Fibroblast of skin of abdomen (primary cell): ENCODE measurements at regions not wholly inside any gene's neighbourhood (a gene's known extent, or its start where the extent isn't known, plus 50 kb on each side); places are given as distances from the start of the nearest gene placed in this dataset.
"Not testable (repeated sequence)": the region's sequence is repeated elsewhere in the genome, so short reads cannot be mapped to it uniquely, and the experiment has no call there.

Experiments used
- DNase-seq: peaks from one replicate; pipeline ENCODE4 v3.0.0-alpha.2; 2013

- peak; percentile 31 for DNase-seq
These were observed 891.4 kb upstream of the ADAMTS5 start for GRCh38 chr21:27858053-27858825.

- not testable (repeated sequence) for DNase-seq
These were observed 890.1 kb upstream of the ADAMTS5 start for GRCh38 chr21:27856988-27857387.

GRCh38 chr21:27841084-27841672, 874.3 kb upstream of the ADAMTS5 start:
- DNase-seq = no peak

GRCh38 chr21:27840262-27840661, 873.4 kb upstream of the ADAMTS5 start:
- DNase-seq = no peak

GRCh38 chr21:27839512-27840115, 872.7 kb upstream of the ADAMTS5 start:
- peak; percentile 1 for DNase-seq

GRCh38 chr21:27838573-27838972, 871.7 kb upstream of the ADAMTS5 start:
- no peak for DNase-seq

DNA sequence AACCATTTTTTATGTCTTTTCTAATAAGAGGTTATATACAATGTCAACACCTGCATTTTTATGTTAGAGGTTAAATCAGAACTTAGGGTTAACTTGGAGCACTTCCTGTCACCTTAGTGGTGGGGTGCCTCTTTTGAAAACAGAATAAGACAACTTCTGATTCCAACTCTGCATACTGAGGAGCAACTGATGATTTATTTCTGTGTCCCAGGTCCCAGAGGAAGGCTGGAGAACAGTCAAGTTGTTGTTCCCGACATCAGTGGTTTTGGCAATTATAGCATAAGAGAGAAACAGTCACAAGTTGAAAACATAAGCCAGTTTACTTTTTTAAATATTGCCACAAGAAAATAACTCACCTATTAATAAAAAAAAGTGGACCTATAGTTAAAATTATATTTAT, 871.0 kb upstream of the ADAMTS5 start:
- no peak for DNase-seq

DNA sequence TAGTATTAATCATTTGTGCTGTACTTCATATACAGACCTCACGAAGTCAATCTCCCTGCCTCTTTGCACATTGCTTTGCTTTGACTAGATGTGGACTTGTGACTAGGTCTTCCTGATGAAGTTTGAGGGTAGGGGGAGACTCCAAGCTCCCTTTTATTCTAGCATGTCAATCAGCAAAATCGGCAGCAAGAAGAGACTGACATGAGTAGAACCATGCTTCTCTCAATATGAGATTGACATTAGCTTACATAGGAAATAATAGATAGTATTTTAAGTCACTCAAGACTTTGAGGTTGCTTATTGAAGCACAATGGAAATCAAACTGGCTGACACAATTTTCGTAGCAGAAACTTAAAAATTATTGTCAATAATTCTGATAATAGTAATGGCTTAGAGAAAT, 866.4 kb upstream of the ADAMTS5 start:
- no peak for DNase-seq

DNA sequence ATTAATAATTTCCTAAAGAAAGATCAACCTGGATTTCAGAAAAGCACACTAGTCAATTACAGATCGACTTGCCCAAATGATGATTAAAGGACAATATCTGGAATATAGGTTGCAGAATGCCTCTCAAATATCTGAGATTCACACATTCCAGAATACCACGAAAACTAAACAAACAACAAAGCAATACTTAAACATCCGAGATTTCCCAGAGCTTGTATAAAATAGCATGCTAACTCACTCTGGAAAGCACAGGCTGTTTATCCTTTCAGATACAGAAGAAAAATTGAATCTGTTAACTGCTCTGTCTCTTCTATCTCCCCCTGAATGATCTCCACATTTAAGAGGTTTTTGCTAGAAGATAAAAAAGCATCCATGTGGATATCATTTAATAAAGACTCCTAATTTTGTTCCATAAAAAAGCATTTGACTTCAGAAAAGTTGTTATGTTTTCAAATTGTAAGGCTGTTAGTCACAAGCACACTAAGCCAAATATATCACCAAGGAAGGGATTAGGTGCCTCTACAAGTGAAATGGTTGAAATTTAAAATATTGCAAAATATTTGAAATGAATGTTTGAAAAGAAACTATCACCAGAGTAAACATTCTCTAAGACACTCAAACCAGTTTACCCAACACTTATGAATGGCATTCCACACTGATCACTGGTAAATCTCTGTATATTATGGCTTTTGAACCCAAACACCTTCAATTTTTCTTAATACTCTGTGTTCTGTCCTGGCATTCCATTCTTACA, 865.1 kb upstream of the ADAMTS5 start:
- DNase-seq = peak; percentile 28

- no peak for DNase-seq
These were observed 864.3 kb upstream of the ADAMTS5 start for GRCh38 chr21:27831177-27831576.

DNA sequence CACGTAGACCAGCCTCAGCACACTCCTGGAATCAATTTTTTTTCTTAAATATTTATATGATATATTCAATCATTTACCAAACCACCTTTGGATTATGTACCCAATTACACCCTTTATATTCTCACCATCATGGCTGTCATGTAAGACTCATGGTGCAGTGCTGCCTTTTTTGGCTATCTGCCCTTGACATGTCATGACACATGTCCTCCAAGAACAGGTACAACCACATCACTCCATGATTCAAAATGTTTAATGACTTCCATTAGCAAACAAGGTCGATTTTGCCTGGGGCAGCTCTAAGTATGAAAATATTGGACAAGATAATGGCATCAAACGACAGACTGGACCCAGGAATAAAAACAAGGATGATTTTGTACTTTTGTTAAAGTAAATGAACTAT, 861.1 kb upstream of the ADAMTS5 start:
- DNase-seq = no peak

GRCh38 chr21:27825035-27825434, 858.1 kb upstream of the ADAMTS5 start:
- DNase-seq = no peak

GRCh38 chr21:27823652-27824201, 856.8 kb upstream of the ADAMTS5 start:
- DNase-seq = no peak

GRCh38 chr21:27820342-27820741, 853.5 kb upstream of the ADAMTS5 start:
- DNase-seq = no peak

DNA sequence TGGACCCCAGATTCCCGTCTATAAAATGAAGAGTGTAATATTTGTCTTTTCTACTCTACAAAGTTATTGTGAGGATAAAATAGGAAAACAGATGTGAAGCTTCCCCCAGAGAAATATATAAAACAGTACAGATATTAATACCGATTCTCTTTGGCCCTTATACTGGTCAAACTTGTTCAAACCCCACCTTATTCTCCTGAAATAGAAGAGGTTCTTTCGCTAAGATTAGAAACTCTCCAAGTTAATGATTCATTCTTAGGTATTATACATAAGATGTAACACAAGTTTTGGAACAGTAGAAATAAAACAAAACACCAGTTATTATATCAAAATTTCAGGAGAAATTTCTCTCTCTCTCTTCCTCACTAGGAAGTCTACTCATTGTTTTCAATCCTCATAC, 852.4 kb upstream of the ADAMTS5 start:
- DNase-seq = no peak

DNA sequence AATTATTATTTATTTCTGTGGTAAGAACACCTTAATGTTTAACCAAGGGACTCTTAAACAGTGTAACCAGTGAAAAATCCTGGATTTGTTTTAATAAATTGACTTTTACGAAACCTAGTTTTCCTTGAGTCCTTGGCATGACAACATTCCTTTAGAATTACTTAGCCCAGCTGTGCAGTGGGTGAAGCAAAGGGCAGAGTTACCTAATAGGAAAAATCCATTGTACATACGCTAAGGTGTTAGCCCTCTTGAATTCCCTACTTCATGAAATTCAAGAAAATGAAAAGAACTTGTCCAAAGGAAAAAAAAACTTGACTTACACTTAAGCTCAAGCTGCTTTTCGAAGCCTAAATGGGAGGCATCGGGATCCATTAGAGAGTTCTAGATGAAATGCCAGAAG, 852.0 kb upstream of the ADAMTS5 start:
- no peak for DNase-seq

GRCh38 chr21:27817902-27818623, 851.2 kb upstream of the ADAMTS5 start:
- DNase-seq = no peak

DNA sequence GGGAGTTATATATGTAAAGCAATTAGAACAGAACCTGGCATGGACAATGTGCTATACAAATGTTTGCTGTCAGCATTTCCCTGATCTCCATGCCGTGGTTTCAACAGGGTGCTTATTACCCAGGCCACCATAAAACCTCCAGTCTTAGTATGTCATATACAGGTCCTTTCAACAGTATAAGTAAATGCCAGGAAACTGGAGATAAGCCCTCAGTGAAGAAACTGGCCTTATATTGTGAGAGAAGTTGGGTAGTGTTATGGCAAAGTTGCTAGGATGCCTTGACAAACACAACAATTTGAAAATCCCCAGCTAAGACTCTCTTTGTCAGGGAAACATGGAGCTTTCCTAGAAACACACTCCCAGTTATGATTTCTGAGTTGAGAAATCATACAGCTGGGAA, 850.2 kb upstream of the ADAMTS5 start:
- DNase-seq = no peak

GRCh38 chr21:27816301-27816700, 849.4 kb upstream of the ADAMTS5 start:
- no peak for DNase-seq

GRCh38 chr21:27814226-27814625, 847.3 kb upstream of the ADAMTS5 start:
- no peak for DNase-seq

- no peak for DNase-seq
These were observed 846.9 kb upstream of the ADAMTS5 start for GRCh38 chr21:27813750-27814149.

GRCh38 chr21:27813344-27813743, 846.5 kb upstream of the ADAMTS5 start:
- DNase-seq = no peak
